Stimulated activated naive CD8-positive, alpha-beta T cell treated with anti-CD3 and anti-CD28 coated beads, Interleukin-15, amount 100 ng/mL, for 72 hours (primary cell): ENCODE measurements at regions not wholly inside any gene's neighbourhood (a gene's known extent, or its start where the extent isn't known, plus 50 kb on each side); places are given as distances from the start of the nearest gene placed in this dataset.
"Not testable (repeated sequence)": the region's sequence is repeated elsewhere in the genome, so short reads cannot be mapped to it uniquely, and the experiment has no call there.

Experiments
- ATAC-seq: fragments of 150-1000 bp; cut with Tn5 transposase; 2 replicates; pipeline ENCODE4 v1.10.0; 2021; ENCODE audit warnings: mild to moderate bottlenecking, moderate library complexity
- DNase-seq, 2 donors: peaks; one replicate each; pipeline ENCODE4 v3.0.0; 2021 to 2022
- H3K27ac Mint-ChIP-seq, 2 donors: one replicate each; pipeline ENCODE4 v1.8.0; 2022; ENCODE audit warnings: mild to moderate bottlenecking in 2 of 2, mixed read lengths in 2 of 2, moderate library complexity in 2 of 2
- H3K27me3 Mint-ChIP-seq: one replicate; pipeline ENCODE4 v1.8.0; 2022; ENCODE audit warnings: mixed read lengths
- H3K4me1 Mint-ChIP-seq: one replicate; pipeline ENCODE4 v1.8.0; 2022; ENCODE audit warnings: mild to moderate bottlenecking, mixed read lengths
- H3K4me3 Mint-ChIP-seq, 2 donors: one replicate each; pipeline ENCODE4 v1.8.0; 2022; ENCODE audit warnings: mild to moderate bottlenecking in 2 of 2, mixed read lengths in 2 of 2, moderate library complexity in 1 of 2
- H3K9me3 Mint-ChIP-seq, 2 donors: one replicate each; pipeline ENCODE4 v1.8.0; 2022; ENCODE audit warnings: mixed read lengths in 2 of 2

DNA sequence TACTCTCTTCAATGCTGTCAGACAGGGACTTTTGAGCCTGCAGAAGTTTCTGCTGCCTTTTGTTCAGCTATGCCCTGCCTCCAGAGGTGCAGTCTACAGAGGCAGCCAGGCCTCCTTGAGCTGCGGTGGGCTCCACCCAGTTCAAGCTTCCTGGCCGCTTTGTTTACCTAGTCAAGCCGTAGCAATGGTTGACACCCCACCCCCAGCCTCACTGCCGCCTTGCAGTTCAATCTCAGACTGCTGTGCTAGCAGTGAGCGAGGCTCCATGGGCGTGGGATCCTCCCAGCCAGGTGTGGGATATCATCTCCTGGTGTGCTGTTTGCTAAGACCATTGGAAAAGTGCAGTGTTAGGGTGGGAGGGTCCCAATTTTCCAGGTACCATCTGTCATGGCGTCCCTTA is 506.1 kb upstream of the FLRT2 start:
- H3K9me3 Mint-ChIP-seq: peaks cover 15 to 16% of the 10 kb centered on the region in 2 donors
- H3K27me3 Mint-ChIP-seq, H3K4me3 Mint-ChIP-seq, H3K4me1 Mint-ChIP-seq, ATAC-seq, DNase-seq, H3K27ac Mint-ChIP-seq: not testable (repeated sequence)

- Mint-ChIP-seq H3K27ac (no peak overlapping the region), H3K9me3 (peaks cover 15 to 16% of the 10 kb centered on the region in 2 donors), H3K4me3 (no peak overlapping the region), H3K27me3 (no peaks in the 10 kb centered on the region), H3K4me1 (no peaks in the 10 kb centered on the region)
- ATAC-seq: no peak
- no peak for DNase-seq
Observed at GRCh38 chr14:85024931-85025330, 505.0 kb upstream of the FLRT2 start.

GRCh38 chr14:85027681-85028370 is 502.1 kb upstream of the FLRT2 start:
- no peaks in the 10 kb centered on the region for H3K27me3 Mint-ChIP-seq
- H3K4me3 Mint-ChIP-seq: no peak overlapping the region
- no peak overlapping the region for H3K27ac Mint-ChIP-seq
- peaks cover 0 to 4% of the 10 kb centered on the region in 2 donors for H3K9me3 Mint-ChIP-seq
- no peaks in the 10 kb centered on the region for H3K4me1 Mint-ChIP-seq
- ATAC-seq (no peak), DNase-seq (no peak)

GRCh38 chr14:85037411-85037810 is 492.5 kb upstream of the FLRT2 start:
- Mint-ChIP-seq H3K4me1 (no peaks in the 10 kb centered on the region), H3K27me3 (no peaks in the 10 kb centered on the region), H3K4me3 (no peak overlapping the region), H3K27ac (no peak overlapping the region), H3K9me3 (peaks cover 14% of the 10 kb centered on the region in 2 donors)
- no peak for DNase-seq
- no peak for ATAC-seq

DNA sequence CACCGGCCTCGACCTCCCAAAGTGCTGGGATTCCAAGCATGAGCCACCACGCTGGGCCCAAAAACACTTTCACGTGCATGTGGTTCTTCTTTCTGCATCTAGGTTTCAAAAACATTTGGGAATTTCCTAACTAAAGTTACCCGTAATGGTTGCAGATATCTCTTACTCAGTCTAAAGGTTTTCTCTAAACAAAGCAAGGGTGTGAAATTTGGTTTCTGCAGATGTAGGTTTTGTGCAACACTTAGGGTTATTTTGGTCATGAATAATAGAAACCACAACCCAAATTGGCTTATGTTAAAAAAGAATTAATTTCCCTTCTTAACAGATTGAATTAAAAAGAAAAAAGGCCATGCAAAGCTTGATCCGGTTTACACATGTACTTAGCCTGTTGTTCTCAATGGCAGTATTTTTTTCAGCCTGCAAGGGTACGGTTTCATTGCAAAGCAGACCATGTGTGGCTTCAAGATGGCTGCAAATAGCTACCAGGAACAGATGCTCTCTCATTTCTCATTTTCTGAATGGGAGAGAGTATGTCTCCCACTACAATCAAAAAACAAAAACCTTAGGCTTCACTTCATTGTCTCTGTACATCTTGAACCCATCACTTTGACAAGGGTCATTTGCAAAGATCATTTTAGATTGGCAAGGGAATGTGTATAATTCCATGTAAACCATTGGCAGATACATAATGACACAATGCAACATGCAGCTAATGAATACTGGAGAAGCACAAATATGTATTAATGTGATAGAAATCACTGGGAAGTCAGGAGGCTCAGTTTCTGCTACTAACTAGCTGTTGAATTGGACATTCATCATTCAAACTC is 491.2 kb upstream of the FLRT2 start:
- Mint-ChIP-seq H3K27ac (no peak overlapping the region), H3K4me1 (no peaks in the 10 kb centered on the region), H3K27me3 (no peaks in the 10 kb centered on the region), H3K4me3 (no peak overlapping the region), H3K9me3 (peaks cover 14 to 19% of the 10 kb centered on the region in 2 donors)
- DNase-seq (no peak), ATAC-seq (no peak)

DNA sequence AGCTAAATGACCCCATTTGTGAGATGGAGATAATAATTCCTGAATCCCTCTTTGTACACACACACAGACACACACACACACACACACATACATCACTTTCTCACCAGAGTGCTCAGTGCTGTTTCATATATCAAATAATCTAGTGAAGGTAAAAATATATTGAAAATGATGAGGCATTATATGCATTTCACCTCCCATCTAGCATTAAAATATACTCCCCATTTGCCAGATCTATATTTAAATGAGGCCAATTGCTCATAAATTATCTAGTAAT is 490.7 kb upstream of the FLRT2 start:
- H3K27me3 Mint-ChIP-seq: no peaks in the 10 kb centered on the region
- DNase-seq (no peak), ATAC-seq (no peak)
- H3K4me3 Mint-ChIP-seq: no peak overlapping the region
- peaks cover 14 to 22% of the 10 kb centered on the region in 2 donors for H3K9me3 Mint-ChIP-seq
- H3K27ac Mint-ChIP-seq: no peak overlapping the region
- H3K4me1 Mint-ChIP-seq: no peaks in the 10 kb centered on the region

DNA sequence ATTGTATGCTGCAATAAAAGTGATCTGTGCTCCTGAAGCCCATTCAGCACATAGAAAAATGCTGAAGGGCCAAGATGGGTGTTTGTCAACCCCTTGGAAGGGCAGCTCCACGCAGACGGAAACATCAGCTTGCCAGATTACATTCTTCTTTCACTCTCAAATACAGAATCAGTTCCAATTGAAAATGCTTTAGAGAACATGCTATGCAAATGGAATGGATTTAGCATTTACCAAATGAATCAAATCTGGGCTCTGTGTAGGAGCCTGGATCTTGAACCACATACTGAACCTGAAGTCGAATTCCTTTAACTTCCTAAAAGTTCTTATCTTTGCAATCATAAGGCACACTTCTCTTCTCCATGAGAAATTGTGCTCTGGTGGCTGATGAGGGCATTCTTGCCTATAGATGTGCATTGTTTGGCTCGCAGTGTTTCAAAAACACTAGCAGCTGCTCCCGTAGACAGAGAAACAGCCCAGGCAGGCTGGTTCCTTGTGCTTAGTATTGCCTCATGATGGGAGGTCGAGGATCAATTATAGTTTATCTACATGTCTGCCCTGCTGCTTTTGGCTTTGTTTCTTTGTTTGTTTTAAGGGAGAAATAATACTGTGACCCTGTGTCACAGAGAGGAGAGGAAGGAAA is 489.8 kb upstream of the FLRT2 start:
- no peak for ATAC-seq
- Mint-ChIP-seq H3K27ac (no peak overlapping the region), H3K9me3 (peaks cover 14 to 22% of the 10 kb centered on the region in 2 donors), H3K4me1 (no peaks in the 10 kb centered on the region), H3K27me3 (no peaks in the 10 kb centered on the region), H3K4me3 (no peak overlapping the region)
- DNase-seq: no peak

GRCh38 chr14:85041618-85042017 is 488.3 kb upstream of the FLRT2 start:
- DNase-seq: no peak
- no peak overlapping the region for H3K27ac Mint-ChIP-seq
- H3K27me3 Mint-ChIP-seq: no peaks in the 10 kb centered on the region
- no peak for ATAC-seq
- no peaks in the 10 kb centered on the region for H3K4me1 Mint-ChIP-seq
- H3K4me3 Mint-ChIP-seq: no peak overlapping the region
- peaks cover 17 to 22% of the 10 kb centered on the region in 2 donors for H3K9me3 Mint-ChIP-seq

DNA sequence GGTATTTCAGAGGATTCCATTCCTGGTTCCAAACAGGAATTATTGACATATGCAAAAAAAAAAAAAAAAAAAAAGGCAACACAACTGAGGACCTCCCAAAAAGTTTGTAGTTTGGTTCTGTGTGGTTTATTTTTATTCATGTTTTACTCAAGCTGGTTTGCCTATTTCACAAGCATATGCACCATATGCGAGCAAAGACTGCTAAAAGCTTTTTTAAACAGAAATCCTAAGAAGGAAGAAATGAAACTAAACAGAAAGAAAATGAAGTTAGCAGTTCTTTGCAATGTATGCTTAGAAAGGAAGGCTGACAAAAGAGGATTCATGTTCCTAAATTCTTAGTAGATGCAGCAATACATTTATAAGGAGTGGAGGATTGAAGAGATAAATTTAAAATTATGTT is 487.6 kb upstream of the FLRT2 start:
- DNase-seq (no peak), ATAC-seq (no peak)
- Mint-ChIP-seq H3K4me1 (no peaks in the 10 kb centered on the region), H3K27me3 (no peaks in the 10 kb centered on the region), H3K4me3 (no peak overlapping the region), H3K27ac (no peak overlapping the region), H3K9me3 (peaks cover 21 to 28% of the 10 kb centered on the region in 2 donors)

GRCh38 chr14:85050180-85050579 is 479.8 kb upstream of the FLRT2 start:
- Mint-ChIP-seq H3K27ac (no peak overlapping the region), H3K27me3 (no peaks in the 10 kb centered on the region), H3K4me1 (no peaks in the 10 kb centered on the region), H3K9me3 (peaks cover 26 to 32% of the 10 kb centered on the region in 2 donors), H3K4me3 (no peak overlapping the region)
- DNase-seq: no peak
- no peak for ATAC-seq

DNA sequence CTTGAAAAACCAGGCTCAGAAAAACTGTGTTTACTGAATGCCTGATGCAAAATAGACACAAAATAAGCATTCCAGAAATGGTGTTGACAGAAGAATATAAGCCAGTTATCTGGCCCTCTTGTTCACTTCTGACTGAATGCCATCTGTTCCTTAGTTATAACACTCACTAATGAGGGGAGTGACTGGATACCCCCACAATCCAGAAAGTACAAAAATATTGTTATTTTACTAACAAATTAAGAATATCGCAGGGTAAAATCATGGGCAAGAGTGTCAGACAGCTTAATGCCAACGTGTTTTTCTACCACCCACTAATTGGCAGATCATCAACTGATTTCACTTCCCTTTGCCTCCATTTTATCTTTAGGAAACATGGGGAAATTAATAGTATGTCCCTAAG is 477.3 kb upstream of the FLRT2 start:
- ATAC-seq (no peak), DNase-seq (no peak)
- Mint-ChIP-seq H3K27me3 (no peaks in the 10 kb centered on the region), H3K27ac (no peak overlapping the region), H3K4me1 (no peaks in the 10 kb centered on the region), H3K4me3 (no peak overlapping the region), H3K9me3 (peaks cover 10 to 24% of the 10 kb centered on the region in 2 donors)

- ATAC-seq: no peak
- no peaks in the 10 kb centered on the region for H3K27me3 Mint-ChIP-seq
- no peak overlapping the region for H3K27ac Mint-ChIP-seq
- no peak for DNase-seq
- no peak overlapping the region for H3K4me3 Mint-ChIP-seq
- H3K4me1 Mint-ChIP-seq: no peaks in the 10 kb centered on the region
- H3K9me3 Mint-ChIP-seq: peaks cover 9 to 24% of the 10 kb centered on the region in 2 donors
Observed at GRCh38 chr14:85054178-85054577, 475.8 kb upstream of the FLRT2 start.

DNA sequence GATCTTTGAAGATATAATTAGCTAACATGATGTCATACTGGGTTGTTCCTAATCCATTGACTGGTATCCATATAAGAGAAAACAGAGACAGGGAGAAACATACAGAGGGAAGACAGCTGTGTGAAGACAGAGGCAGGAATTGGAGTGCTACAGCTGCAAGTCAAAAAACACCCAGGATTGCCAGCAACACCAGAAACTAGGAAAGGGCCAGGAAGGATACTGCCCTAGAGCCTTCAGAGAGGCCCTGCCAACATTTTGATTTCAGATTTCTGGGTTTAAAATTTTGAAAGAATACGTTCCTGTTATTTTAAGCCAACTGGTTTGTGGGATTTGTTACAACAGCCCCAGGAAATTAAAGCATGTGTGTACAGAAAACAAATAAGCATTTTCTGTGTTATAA is 473.7 kb upstream of the FLRT2 start:
- Mint-ChIP-seq H3K27me3 (no peaks in the 10 kb centered on the region), H3K9me3 (peaks cover 9 to 24% of the 10 kb centered on the region in 2 donors), H3K4me1 (no peaks in the 10 kb centered on the region), H3K27ac (no peak overlapping the region), H3K4me3 (no peak overlapping the region)
- no peak for DNase-seq
- no peak for ATAC-seq

- peaks cover 9 to 20% of the 10 kb centered on the region in 2 donors for H3K9me3 Mint-ChIP-seq
- no peak overlapping the region for H3K27ac Mint-ChIP-seq
- no peaks in the 10 kb centered on the region for H3K4me1 Mint-ChIP-seq
- no peak for ATAC-seq
- no peak overlapping the region for H3K4me3 Mint-ChIP-seq
- no peak for DNase-seq
- H3K27me3 Mint-ChIP-seq: no peaks in the 10 kb centered on the region
Observed at GRCh38 chr14:85057221-85057620, 472.7 kb upstream of the FLRT2 start.

GRCh38 chr14:85058150-85058549 is 471.8 kb upstream of the FLRT2 start:
- H3K4me3 Mint-ChIP-seq: no peak overlapping the region
- H3K9me3 Mint-ChIP-seq: peaks cover 11 to 16% of the 10 kb centered on the region in 2 donors
- ATAC-seq (no peak), DNase-seq (no peak)
- H3K4me1 Mint-ChIP-seq: no peaks in the 10 kb centered on the region
- H3K27ac Mint-ChIP-seq: no peak overlapping the region
- H3K27me3 Mint-ChIP-seq: no peaks in the 10 kb centered on the region

DNA sequence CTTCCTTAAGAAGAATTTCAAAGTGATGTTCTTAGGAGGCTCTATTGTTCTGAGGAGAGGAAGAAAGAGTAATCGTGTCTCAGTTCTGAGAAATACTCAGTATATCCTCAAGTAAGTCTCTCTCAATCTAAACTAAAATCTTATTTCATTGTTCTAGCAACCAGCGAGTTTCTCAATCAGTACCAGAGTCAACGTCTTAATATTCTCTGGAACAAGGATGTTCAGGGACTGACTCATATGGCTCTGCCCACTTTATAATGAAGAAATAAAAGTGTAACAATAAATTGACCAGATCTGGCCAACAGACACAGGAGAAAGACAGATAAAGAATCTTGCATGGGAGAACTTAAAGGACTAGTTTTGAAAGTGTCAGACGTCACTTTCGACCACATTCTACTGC is 469.8 kb upstream of the FLRT2 start:
- Mint-ChIP-seq H3K4me3 (no peak overlapping the region), H3K27ac (no peak overlapping the region), H3K9me3 (peaks cover 5 to 13% of the 10 kb centered on the region in 2 donors), H3K27me3 (no peaks in the 10 kb centered on the region), H3K4me1 (no peaks in the 10 kb centered on the region)
- no peak for DNase-seq
- ATAC-seq: no peak
